Fibroblast of mammary gland (primary cell): ENCODE measurements at regions not wholly inside any gene's neighbourhood (a gene's known extent, or its start where the extent isn't known, plus 50 kb on each side); places are given as distances from the start of the nearest gene placed in this dataset.

ENCODE experiments used
- DNase-seq: peaks from one replicate; pipeline ENCODE4 v3.0.0-alpha.2; 2010; ENCODE audit warnings: low read depth
- H3K4me3 ChIP-seq: 2 replicates; pipeline ENCODE4 v1.5.1; 2011; ENCODE audit warnings: low read depth, mild to moderate bottlenecking, low read length, moderate library complexity; ENCODE audit not compliant: control insufficient read depth
- TF ChIP-seq, protein P1 (sequence below): conservative IDR thresholded peaks from 2 replicates; pipeline ENCODE4 v1.5.1; 2011; ENCODE audit warnings: low read depth, low read length, inconsistent platforms; ENCODE audit not compliant: control insufficient read depth, insufficient read depth

DNA sequence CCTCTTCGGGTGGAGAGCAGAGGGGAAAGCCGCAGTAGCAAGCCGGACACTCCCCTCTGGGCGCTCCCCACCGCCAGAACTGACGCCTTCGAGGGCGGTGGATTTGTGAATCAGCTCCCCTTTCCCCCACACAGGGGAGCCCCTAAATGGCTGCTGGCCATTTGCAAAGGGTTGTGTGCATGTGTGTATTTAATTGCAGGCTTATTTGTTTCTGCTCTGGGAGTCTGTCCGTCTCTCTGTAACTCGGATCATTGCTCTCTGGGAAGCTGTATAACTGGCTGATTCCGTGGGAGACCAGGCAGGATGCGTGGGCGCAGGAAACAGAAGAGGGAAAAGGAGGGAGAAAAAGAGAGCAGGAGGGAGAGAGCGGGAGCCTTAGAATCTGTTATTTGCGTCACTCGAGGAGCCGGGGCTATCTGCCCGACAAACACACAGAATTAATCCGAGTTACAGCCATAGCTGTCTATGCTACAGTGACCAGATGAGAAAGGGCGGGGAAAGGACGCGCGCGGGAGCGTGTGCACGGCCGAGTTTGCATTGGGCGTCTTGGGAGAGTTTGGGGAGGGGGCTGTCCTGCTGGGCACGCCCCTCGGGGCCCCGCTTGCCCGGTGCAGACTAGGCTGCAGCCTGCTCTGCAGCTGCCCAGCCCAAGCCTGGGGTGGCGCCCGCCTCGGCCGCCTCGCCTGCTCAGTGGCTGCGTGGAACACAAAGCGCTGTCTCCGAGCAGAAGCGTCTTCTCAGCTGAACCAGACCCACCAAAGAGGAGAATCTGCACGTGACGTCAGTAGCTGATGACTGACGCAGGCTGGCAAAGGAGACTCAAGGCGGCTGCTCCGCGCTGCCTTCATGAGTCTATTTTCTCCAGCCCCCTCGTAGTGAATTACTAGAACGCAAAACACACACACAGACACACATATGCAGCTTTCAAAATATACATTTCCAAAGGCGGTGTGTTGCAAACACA lies 105.3 kb upstream of the HSD17B12 start:
- TF ChIP-seq, protein P1, sequence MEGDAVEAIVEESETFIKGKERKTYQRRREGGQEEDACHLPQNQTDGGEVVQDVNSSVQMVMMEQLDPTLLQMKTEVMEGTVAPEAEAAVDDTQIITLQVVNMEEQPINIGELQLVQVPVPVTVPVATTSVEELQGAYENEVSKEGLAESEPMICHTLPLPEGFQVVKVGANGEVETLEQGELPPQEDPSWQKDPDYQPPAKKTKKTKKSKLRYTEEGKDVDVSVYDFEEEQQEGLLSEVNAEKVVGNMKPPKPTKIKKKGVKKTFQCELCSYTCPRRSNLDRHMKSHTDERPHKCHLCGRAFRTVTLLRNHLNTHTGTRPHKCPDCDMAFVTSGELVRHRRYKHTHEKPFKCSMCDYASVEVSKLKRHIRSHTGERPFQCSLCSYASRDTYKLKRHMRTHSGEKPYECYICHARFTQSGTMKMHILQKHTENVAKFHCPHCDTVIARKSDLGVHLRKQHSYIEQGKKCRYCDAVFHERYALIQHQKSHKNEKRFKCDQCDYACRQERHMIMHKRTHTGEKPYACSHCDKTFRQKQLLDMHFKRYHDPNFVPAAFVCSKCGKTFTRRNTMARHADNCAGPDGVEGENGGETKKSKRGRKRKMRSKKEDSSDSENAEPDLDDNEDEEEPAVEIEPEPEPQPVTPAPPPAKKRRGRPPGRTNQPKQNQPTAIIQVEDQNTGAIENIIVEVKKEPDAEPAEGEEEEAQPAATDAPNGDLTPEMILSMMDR: no peak
- DNase-seq: peak; percentile 77
- peak overlapping the region; percentile 2 for H3K4me3 ChIP-seq

DNA sequence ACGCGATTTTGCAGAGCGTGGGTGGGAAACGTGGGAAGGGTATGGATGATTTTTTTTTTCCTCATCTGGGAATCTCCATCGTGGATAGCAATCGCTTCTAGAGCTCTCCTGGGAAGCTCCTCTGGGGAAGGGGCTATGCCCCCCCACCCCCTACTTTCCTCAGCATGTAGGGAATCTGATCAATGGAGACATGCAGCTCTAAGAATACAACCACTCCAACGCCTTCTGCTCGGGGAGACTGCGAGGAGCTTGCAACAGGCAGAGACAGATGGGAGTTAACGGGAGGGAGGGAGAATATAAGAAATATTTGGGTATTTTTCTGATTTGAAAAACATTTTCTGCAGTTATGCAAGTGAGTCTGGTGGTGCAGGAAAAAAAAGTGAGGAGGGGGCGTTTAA lies 104.6 kb upstream of the HSD17B12 start:
- TF ChIP-seq, protein P1: no peak
- no peak for DNase-seq
- H3K4me3 ChIP-seq: no peak overlapping the region

DNA sequence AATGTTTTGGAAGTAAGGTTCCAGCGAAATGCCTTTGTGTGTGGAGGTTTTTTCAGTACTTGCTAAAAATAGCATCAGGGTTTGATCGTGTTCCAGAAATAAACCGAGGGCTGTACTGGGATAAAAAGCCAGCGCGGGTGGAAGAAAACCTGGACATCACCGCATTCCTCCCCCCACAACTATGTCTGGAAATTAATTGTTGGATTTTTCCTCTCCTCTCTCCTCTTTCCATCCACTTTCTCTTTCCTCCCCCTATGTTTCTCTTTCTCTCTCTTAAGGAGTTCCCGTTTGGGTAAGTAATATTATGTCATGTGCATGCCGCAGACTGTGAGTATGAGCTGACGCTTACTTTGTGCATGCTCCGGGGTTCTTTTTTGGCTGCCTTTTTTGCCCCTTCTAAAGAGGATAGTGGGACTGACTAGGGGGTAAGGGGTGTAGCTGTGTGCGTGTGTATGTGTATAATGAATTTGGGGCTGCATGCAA lies 104.2 kb upstream of the HSD17B12 start:
- no peak overlapping the region for H3K4me3 ChIP-seq
- peak; percentile 24 for DNase-seq
- TF ChIP-seq, protein P1: no peak

DNA sequence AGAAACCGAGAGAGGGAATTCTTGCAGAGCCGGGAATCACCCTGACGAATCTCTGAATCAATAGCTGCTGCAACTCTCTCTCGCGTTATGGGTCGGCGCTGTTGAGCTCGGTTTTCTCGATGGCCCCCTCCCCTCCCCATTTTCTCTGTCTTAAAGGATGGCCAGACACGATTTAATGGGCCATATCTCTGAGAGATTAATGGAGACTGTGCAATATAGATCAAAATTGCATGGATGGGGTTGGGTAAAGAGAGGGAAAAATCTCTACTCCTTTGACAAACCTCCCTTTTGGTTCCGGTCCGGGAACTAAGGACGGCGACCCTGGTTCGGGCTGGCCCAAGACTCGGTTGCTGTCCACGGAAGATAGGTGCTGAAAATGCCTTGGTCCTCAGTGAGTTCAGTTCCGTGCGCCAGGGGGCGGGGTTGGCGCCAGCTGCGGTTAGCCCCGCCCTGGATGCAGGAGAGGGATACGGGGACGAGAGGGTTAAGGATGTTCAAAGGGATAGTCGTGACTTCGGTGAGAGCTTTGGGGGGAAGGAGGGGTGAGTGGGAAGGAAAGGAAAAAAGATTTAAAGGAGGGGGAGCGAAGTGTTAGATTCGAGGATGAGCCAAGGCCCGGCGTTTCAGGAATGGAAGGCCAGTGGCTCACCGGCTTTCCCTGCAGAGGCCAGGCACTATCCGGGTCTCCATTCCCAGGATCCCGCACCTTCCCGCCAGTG lies 103.6 kb upstream of the HSD17B12 start:
- DNase-seq: peak; percentile 64
- H3K4me3 ChIP-seq: no peak overlapping the region
- TF ChIP-seq, protein P1: peak; percentile 30

DNA sequence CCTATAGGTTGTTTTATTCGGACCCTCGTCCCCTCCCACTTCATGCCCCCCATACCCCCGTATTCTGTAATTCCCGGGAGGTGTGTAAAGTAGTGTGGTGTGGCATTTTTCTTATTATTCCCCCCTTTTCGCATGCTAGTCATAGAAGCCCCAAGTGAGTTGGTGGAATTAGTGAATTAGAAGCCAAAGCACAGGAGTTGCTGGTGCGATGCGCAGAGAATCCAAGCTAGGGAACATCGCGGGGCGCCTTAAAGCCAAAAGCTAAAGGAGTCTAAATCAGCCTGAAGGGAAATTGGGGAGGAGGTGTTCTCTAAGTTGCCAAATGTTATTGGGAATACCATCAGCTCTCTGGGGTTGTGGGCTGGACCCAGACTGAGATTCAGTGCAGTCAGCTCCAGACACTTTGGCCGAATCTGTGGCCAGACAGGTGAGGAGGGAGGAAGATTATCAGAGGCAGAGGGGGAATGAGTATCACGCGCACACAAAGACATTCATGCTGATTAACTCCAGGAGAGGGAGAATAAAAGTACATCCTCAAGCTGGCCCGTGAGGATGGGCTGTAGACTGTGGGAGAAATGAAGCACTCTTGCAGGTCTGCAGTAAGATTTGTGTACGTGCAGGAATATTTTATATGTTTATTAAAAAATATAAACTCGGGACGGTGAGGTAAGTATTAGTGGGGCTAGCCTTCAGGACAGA lies 102.8 kb upstream of the HSD17B12 start:
- H3K4me3 ChIP-seq: no peak overlapping the region
- TF ChIP-seq, protein P1: no peak
- DNase-seq: no peak
